ENCODE measurements at regions not wholly inside any gene's neighbourhood (a gene's known extent, or its start where the extent isn't known, plus 50 kb on each side); places are given as distances from the start of the nearest gene placed in this dataset.
"Not testable (repeated sequence)": the region's sequence is repeated elsewhere in the genome, so short reads cannot be mapped to it uniquely, and the experiment has no call there.

GRCh38 chr1:22334860-22335550 is 116.6 kb upstream of the ZBTB40 start:
- no peak for DNase-seq (ENCODE audit: low read depth)
- in situ Hi-C loops (cut with HindIII; ENCODE audit: low pct_unique_long_range_greater_than_20kb, low sequenced_read_pairs) = no loop called here

DNA sequence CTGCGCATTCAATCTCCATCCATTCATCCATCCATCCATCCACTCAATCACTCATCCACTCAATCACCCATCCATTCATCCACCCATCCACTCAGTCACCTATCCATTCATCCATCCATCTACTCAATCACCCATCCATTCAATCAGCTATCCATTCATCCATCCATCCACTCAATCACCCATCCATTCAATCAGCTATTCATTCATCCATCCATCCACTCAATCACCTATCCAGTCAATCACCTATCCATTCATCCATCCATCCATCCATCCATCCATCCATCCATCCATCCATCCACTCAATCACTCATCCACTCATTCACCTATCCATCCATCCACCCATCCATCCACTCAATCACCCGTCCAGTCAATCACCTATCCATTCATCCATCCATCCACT is 115.4 kb upstream of the ZBTB40 start:
- in situ Hi-C loops (cut with HindIII; ENCODE audit: low pct_unique_long_range_greater_than_20kb, low sequenced_read_pairs) = not testable (repeated sequence)

DNA sequence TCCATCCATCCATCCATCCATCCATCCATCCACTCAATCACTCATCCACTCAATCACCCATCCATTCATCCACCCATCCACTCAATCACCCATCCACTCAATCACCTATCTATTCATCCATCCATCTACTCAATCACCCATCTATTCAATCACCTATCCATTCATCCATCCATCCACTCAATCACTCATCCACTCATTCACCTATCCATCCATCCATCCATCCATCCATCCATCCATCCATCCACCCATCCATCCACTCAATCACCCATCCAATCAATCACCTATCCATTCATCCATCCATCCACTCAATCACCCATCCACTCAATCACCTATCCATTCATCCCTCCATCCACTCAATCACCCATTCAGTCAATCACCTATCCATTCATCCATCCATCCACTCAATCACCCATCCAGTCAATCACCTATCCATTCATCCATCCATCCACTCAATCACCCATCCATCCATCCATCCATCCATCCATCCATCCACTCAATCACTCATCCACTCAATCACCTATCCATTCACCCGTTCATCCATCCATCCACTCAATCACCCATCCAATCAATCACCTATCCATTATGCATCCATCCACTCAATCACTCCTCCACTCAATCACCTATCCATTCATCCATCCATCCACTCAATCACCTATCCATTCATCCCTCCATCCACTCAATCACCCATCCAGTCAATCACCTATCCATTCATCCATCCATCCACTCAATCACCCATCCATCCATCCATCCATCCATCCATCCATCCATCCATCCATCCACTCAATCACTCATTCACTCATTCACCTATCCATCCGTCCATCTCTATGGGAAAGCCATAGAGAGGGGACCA is 114.7 kb upstream of the ZBTB40 start:
- DNase-seq (ENCODE audit: low read depth); in situ Hi-C loops (cut with HindIII; ENCODE audit: low pct_unique_long_range_greater_than_20kb, low sequenced_read_pairs): not testable (repeated sequence)

More for the DNA sequence above, 115.4 kb upstream of the ZBTB40 start:
- DNase-seq (ENCODE audit: low read depth) = not testable (repeated sequence)

GRCh38 chr1:22338071-22338765 is 113.4 kb upstream of the ZBTB40 start:
- in situ Hi-C loops (cut with HindIII; ENCODE audit: low pct_unique_long_range_greater_than_20kb, low sequenced_read_pairs) = no loop called here

GRCh38 chr1:22339237-22339636 is 112.4 kb upstream of the ZBTB40 start:
- in situ Hi-C loops (cut with HindIII; ENCODE audit: low pct_unique_long_range_greater_than_20kb, low sequenced_read_pairs) = no loop called here
- DNase-seq (ENCODE audit: low read depth) = no peak

More at GRCh38 chr1:22338071-22338765, 113.4 kb upstream of the ZBTB40 start:
- no peak for DNase-seq (ENCODE audit: low read depth)

DNA sequence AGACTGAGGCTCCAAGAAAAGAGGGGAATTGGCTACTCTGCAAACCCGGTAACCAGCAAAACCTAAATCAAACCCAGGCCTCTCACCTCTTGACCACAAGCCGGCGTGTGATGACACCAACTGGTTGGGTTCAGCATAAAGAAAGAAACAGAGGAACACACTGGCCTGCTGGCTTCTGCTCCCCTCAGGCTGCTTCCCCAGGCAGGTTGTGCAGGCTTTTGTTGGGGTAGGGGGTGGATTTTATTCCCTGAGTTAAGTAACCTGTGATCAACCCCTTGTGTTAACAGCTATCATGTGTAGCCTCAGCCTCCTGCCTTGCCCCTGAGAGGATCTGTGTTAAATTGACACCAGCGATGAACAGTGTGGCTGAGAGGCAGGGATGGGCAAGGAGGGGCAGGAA is 111.6 kb upstream of the ZBTB40 start:
- DNase-seq (ENCODE audit: low read depth) = no peak
- in situ Hi-C loops (cut with HindIII; ENCODE audit: low pct_unique_long_range_greater_than_20kb, low sequenced_read_pairs) = no loop called here

- in situ Hi-C loops (cut with HindIII; ENCODE audit: low pct_unique_long_range_greater_than_20kb, low sequenced_read_pairs) = no loop called here
- no peak for DNase-seq (ENCODE audit: low read depth)
Observed at GRCh38 chr1:22340873-22341272, 110.8 kb upstream of the ZBTB40 start.

GRCh38 chr1:22341791-22342605 is 109.7 kb upstream of the ZBTB40 start:
- DNase-seq (ENCODE audit: low read depth) = no peak
- in situ Hi-C loops (cut with HindIII; ENCODE audit: low pct_unique_long_range_greater_than_20kb, low sequenced_read_pairs) = no loop called here

- in situ Hi-C loops (cut with HindIII; ENCODE audit: low pct_unique_long_range_greater_than_20kb, low sequenced_read_pairs) = no loop called here
- DNase-seq (ENCODE audit: low read depth) = no peak
Observed at GRCh38 chr1:22342734-22343191, 108.9 kb upstream of the ZBTB40 start.

GRCh38 chr1:22343456-22344328 is 108.0 kb upstream of the ZBTB40 start:
- in situ Hi-C loops (cut with HindIII; ENCODE audit: low pct_unique_long_range_greater_than_20kb, low sequenced_read_pairs) = no loop called here
- DNase-seq (ENCODE audit: low read depth) = no peak

GRCh38 chr1:22344329-22344630 is 107.4 kb upstream of the ZBTB40 start:
- DNase-seq (ENCODE audit: low read depth) = no peak
- in situ Hi-C loops (cut with HindIII; ENCODE audit: low pct_unique_long_range_greater_than_20kb, low sequenced_read_pairs) = no loop called here

DNA sequence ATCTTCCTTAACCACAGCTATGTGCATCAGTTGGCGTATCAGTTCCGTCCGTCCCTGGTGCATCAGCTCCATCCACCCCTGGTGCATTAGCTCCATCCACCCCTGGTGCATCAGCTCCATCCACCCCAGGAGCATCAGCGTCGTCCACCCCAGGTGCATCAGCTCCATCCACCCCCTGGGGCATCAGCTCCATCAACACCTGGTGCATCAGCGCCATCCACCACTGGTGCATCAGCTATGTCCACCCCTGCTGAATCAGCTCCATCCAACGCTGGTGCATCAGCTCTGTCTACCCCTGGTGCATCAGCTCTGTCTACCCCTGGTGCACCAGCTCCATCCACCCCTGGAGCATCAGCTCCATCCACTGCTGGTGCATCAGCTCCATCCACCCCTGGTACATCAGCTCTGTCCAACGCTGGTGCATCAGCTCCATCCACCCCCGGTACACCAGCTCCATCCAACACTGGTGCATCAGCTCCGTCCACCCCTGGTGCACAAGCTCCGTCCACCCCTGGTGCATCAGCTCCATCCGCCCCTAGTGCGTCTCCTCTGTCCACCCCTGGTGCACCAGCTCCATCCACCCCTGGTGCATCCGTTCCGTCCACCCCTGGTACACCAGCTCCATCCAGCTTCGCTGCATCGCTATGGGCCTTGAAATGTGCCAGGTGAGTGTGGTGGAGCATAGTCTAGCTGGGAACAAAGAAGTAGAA is 106.6 kb upstream of the ZBTB40 start:
- in situ Hi-C loops (cut with HindIII; ENCODE audit: low pct_unique_long_range_greater_than_20kb, low sequenced_read_pairs) = no loop called here

GRCh38 chr1:22347854-22348760 is 103.5 kb upstream of the ZBTB40 start:
- in situ Hi-C loops (cut with HindIII; ENCODE audit: low pct_unique_long_range_greater_than_20kb, low sequenced_read_pairs) = no loop called here
- no peak for DNase-seq (ENCODE audit: low read depth)

More for the DNA sequence above, 106.6 kb upstream of the ZBTB40 start:
- no peak for DNase-seq (ENCODE audit: low read depth)

GRCh38 chr1:22349362-22350043 is 102.1 kb upstream of the ZBTB40 start:
- in situ Hi-C loops (cut with HindIII; ENCODE audit: low pct_unique_long_range_greater_than_20kb, low sequenced_read_pairs) = no loop called here
- DNase-seq (ENCODE audit: low read depth) = no peak

GRCh38 chr1:22350171-22350923 is 101.3 kb upstream of the ZBTB40 start:
- in situ Hi-C loops (cut with HindIII; ENCODE audit: low pct_unique_long_range_greater_than_20kb, low sequenced_read_pairs) = no loop called here
- DNase-seq (ENCODE audit: low read depth) = no peak
